ENCODE measurements at regions not wholly inside any gene's neighbourhood (a gene's known extent, or its start where the extent isn't known, plus 50 kb on each side); places are given as distances from the start of the nearest gene placed in this dataset.

- no peak for DNase-seq (ENCODE audit: low read depth)
- in situ Hi-C loops (cut with HindIII; ENCODE audit: low pct_unique_long_range_greater_than_20kb, low sequenced_read_pairs) = no loop called here
Observed at GRCh38 chr19:30608471-30608870, 236.3 kb downstream of the ZNF536 start.
